GM19372 (cell line): ENCODE measurements at regions not wholly inside any gene's neighbourhood (a gene's known extent, or its start where the extent isn't known, plus 50 kb on each side); places are given as distances from the start of the nearest gene placed in this dataset.
"Not testable (repeated sequence)": the region's sequence is repeated elsewhere in the genome, so short reads cannot be mapped to it uniquely, and the experiment has no call there.

Experiments
- ATAC-seq: cut with Tn5 transposase; IDR thresholded peaks from one replicate; pipeline ENCODE4 v1.9.1; 2021; ENCODE audit warnings: mild to moderate bottlenecking, low read depth, moderate library complexity; ENCODE audit not compliant: unreplicated experiment

- ATAC-seq: no peak
Observed at GRCh38 chr3:8327739-8328138, 173.9 kb upstream of the LMCD1 start.

GRCh38 chr3:8328967-8329366 is 172.7 kb upstream of the LMCD1 start:
- no peak for ATAC-seq

- ATAC-seq: no peak
Observed at GRCh38 chr3:8329598-8329997, 172.0 kb upstream of the LMCD1 start.

GRCh38 chr3:8336456-8336855 is 165.2 kb upstream of the LMCD1 start:
- no peak for ATAC-seq

DNA sequence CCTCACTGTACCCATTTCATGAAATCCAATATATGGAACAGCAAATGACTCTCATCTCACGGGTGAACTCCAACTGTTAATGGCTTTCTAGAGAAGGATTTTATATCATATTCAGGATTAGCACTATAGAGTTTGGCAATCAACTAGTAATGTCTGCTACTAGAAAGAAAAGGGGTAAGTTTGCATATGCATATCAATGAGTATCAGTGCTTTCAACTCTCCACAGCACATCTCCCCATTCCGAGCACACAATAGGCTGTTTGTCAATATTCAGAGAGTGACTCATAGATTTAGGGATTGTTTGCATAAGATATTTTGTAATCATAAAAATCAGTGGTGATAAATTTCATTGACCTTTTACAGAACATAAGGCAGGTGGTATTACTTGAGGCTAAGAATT is 163.2 kb upstream of the LMCD1 start:
- no peak for ATAC-seq

GRCh38 chr3:8341821-8342247 is 159.8 kb upstream of the LMCD1 start:
- no peak for ATAC-seq

- ATAC-seq: no peak
Observed at GRCh38 chr3:8343058-8343457, 158.6 kb upstream of the LMCD1 start.

DNA sequence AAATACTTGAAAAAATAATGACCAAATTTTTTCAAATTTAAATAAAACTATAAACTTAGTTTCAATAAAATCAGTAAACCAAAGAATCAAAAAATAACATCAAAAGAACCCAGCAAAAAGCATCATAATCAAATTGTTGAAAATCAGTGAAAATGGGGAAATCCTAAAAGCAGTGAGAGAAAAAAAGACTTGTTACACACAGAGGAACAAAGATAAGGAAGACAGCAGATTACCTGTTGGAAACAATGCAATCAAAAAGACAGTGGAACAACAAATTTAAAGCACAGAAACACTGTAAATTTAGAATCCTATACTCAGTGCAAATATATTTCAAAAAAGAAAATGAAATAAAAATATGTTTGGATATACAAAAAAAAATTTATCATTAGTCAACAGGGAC is 156.2 kb upstream of the LMCD1 start:
- no peak for ATAC-seq

DNA sequence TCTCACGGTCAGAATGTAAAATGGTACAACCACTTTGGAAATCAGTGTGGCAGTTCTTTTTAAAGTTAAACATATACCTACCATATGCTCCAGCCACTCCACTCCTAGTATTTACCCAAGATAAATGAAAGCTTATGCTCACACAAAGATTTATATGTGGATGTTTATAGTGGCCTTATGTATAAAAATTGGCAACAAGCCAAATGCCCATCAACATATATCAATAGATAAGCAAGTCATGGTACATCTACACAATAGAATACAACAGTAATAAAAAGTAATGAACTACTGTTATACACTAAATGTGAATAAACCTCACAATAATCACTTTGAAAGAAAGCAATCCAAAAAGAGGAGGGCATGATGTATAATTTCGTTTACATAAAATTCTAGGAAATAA is 153.5 kb upstream of the LMCD1 start:
- ATAC-seq: no peak

GRCh38 chr3:8352475-8352874 is 149.1 kb upstream of the LMCD1 start:
- no peak for ATAC-seq

DNA sequence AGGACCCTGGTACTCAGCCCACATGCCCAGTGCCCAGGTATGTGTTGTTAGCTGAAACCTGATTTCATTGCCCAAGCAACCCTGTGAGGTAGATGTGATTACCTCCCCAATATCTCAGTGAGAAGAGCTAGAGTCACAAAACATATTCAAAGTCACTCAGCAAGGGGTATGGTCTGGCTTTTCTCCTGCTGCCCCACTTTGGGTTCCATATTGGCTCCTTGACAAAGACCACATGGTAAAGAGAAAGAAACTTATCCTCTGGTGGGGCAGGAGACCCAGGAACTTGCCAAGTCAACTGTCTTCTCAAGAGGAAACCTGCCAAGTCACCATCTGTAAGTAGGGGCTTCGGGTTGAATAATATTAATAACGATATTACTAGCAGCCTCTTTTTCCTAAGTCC is 148.3 kb upstream of the LMCD1 start:
- ATAC-seq: no peak

DNA sequence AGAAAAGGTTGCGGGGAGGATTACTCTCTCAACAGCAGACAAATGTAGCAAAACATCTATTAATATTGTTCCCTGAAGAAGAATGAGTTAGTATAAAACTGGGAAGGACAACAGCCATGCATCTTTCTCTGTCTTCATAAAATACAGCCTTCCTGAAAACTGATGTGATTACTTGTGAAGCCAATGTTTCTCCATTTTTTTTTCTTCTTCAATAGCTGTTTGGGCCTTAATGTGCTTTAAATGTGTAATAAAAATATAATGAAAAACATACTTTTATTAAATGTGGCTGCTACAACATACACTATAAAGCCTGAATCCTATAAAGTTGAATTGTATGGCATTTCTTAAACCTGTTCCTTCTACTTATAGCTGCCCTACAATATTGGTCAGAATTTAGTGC is 146.3 kb upstream of the LMCD1 start:
- ATAC-seq: no peak

GRCh38 chr3:8356066-8356465 is 145.6 kb upstream of the LMCD1 start:
- not testable (repeated sequence) for ATAC-seq

DNA sequence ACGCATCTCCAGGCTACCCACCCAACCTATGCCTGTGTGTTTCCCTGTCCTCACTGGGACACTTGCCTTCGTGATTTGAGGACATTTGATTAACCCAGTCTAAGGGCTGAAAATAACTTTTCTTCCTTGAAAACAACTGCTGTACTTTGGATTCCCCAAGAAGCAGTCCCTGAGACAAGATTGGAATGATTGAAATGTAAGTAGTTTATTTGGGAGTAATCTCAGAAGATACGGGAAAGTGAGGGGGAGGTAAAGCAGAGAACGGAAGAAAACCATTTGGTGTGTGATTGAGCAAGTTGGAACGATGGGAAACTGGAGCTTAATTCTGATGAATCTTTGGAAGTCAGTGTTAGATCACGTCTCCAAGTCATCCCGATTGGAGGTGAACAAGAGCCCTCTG is 143.8 kb upstream of the LMCD1 start:
- no peak for ATAC-seq

DNA sequence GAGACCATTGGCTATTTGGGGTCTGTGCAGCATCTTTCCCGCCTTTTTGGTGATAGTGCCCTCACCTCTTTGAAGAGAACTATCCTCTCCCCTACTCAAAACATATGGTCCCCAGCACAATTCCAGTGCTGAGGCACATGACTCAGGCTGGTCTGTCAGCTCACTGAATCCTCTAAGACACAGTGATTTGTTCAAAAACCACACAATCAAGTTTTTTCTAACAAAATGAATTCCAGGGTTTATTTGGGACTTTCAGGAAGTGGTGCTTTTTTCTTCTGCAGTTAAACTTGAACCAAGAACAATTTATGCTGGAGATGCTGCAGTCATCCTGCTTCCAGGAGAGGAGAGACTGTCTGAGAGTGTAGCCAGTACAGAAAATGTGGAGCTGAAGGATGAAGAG is 142.5 kb upstream of the LMCD1 start:
- ATAC-seq: no peak

GRCh38 chr3:8363200-8363599 is 138.4 kb upstream of the LMCD1 start:
- no peak for ATAC-seq

GRCh38 chr3:8365541-8365940 is 136.1 kb upstream of the LMCD1 start:
- ATAC-seq: no peak

DNA sequence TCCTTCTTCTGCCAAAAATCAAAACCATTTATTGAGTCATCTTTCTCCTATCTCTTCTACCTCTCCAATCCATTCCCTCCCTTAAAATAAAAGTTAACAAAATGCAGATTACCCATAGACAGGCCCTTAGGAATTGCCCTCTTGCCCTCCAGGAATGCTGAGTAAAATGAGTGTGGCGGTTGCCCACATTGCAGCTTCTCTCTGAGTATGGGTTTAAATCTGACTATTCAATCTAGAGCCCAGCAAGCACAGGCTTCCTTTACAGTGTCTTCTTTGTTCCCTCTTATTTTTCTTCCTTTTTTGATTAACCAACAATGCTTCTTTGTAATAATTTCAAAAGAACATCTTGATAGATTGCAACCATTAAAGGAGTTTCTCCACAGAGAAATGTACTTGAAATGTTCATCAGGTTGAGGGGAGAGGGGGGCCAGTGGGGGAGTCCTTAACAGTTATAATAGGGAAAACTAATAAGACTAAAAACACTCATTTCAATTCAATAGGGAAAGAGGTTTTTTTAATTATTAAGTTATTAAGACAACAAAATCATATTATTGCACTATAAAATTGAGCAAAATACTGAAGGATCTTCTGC is 135.3 kb upstream of the LMCD1 start:
- no peak for ATAC-seq

- ATAC-seq: no peak
Observed at GRCh38 chr3:8368598-8368997, 133.0 kb upstream of the LMCD1 start.

DNA sequence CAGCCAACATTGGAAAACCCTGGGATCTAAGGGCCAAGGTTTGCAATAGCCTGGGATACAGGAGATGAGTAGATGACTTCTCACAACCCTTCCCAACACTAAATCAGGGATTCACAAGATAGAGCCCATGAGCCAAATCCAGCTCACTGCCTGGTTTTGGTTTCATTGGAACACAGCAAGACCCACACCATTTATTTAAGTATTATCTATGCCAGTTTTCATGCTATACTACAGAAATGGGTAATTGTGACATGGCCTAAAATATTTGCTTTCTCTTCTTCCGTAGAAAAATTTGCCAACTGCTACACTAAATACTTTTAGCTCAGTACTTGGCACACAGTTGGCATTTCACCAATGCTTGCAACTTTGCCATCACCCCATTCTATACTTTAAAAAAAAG is 132.0 kb upstream of the LMCD1 start:
- ATAC-seq: no peak

GRCh38 chr3:8371085-8371551 is 130.5 kb upstream of the LMCD1 start:
- ATAC-seq: no peak

GRCh38 chr3:8371960-8372463 is 129.6 kb upstream of the LMCD1 start:
- ATAC-seq: no peak
